ENCODE measurements at regions not wholly inside any gene's neighbourhood (a gene's known extent, or its start where the extent isn't known, plus 50 kb on each side); places are given as distances from the start of the nearest gene placed in this dataset.

DNA sequence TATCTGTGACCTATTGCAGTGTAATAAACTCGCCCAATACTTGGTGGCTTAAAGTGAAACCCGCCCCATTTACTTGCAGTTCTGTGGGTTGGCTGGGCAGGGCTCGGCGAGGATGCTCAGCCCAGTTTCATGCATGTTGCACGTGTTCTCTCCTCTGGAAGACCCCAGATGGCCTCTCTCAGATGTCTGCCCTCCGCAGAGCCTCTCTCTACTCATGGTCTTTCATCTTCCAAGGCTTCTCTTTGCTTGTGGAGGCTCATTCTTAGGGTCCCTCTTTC lies 251.4 kb downstream of the SOD2 start:
- H3K27ac ChIP-seq = no peak overlapping the region
- TF ChIP-seq, protein P1, sequence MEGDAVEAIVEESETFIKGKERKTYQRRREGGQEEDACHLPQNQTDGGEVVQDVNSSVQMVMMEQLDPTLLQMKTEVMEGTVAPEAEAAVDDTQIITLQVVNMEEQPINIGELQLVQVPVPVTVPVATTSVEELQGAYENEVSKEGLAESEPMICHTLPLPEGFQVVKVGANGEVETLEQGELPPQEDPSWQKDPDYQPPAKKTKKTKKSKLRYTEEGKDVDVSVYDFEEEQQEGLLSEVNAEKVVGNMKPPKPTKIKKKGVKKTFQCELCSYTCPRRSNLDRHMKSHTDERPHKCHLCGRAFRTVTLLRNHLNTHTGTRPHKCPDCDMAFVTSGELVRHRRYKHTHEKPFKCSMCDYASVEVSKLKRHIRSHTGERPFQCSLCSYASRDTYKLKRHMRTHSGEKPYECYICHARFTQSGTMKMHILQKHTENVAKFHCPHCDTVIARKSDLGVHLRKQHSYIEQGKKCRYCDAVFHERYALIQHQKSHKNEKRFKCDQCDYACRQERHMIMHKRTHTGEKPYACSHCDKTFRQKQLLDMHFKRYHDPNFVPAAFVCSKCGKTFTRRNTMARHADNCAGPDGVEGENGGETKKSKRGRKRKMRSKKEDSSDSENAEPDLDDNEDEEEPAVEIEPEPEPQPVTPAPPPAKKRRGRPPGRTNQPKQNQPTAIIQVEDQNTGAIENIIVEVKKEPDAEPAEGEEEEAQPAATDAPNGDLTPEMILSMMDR (conservative IDR thresholded peaks at IDR 0.05) = no peak

DNA sequence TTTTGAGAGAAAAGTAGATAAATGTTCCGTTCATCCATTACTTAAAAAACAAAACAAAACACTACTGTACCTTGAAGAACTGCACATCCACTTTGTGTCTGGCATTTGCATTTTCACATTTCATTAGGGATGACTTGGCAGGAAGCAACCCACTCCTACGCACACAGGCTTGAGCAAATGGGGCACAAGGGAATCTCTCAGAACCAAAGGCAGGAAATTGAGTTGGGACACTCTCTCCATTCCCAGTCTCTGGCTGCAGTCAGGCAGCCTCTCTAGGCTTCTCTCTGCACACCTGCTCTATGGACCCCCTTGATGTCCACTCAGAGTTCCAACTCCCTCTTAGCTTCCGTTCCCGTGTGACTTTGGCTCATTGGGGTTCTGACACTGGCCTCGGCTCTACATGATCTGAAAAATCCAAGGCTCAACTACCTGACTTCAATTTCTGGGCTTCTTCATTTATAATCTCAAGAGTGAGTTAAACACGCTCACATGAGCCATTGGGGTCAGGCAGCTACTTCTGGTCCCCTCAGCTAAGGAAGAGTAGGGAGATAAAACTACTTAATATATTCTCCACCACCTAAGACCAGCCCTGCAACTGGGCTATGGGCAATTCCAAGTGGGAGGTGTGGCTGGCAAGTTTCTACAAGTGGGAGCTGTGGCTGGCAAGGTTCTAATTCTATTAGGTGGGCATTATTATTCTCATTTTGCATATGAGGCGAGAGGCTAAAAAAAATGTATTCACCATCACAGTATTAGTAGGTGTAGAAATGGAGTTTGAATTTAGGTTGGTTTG lies 251.9 kb downstream of the SOD2 start:
- H3K27ac ChIP-seq = no peak overlapping the region
- TF ChIP-seq, protein P1 (conservative IDR thresholded peaks at IDR 0.05) = no peak

DNA sequence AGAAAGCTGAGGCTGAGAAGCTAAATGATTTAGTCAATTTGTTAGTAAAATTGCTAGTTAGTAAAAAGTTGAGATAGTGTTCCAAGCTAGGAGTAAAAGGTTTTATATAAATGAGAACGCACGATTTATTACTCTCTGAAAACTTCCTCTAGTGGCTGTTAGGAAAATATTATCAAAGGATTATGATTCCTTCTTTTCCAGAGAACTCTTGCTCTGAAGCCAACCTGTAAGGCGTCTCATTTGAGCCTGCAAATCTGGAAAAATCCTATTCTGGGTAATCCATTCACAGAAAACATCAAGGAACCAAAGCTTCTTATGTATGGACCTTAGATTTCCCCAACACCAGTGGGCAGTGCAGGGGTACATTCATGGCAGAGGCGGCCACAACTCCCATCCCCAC lies 252.7 kb downstream of the SOD2 start:
- TF ChIP-seq, protein P1 (conservative IDR thresholded peaks at IDR 0.05) = no peak
- H3K27ac ChIP-seq = no peak overlapping the region

DNA sequence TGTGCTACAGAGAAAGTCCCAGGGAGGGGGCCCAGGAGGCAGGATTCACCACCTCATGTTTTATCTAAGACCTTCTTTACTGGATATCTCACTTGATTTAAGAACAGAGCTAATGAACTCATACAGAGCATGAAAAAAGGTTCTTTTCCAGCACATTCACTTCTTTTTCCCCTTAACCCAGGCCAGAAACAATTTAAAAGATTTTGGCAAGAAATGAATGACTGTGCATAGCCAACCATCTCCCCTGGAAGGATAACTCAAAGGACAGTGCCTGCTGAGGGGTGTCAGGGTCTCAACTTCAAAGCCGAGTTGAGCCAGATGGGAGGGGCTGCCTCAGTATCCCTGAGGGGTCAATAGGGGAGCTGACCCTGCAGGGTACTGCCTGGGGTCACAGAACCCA lies 253.4 kb downstream of the SOD2 start:
- no peak overlapping the region for H3K27ac ChIP-seq

DNA sequence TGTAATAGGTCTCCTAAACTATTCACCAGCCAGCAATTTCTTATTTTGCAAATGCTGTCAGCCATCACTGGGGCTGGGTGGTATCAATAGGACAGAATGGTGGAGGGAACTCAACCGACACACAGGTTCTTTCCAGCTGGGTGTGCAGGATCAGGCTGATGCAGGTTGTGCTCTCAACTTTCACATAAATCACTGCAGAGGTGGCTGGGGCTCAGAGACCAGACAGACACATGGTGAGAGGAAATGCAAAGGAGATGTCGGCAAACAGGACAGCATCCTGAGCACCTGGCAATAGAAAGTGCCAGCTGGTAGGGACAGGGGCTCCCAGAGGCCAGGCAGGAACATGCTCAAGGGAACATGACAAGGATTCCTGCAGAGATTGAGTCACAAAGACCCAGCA lies 254.9 kb downstream of the SOD2 start:
- TF ChIP-seq, protein P1 (conservative IDR thresholded peaks at IDR 0.05) = no peak
- no peak overlapping the region for H3K27ac ChIP-seq

More for the DNA sequence above, 253.4 kb downstream of the SOD2 start:
- TF ChIP-seq, protein P1 (conservative IDR thresholded peaks at IDR 0.05) = no peak

DNA sequence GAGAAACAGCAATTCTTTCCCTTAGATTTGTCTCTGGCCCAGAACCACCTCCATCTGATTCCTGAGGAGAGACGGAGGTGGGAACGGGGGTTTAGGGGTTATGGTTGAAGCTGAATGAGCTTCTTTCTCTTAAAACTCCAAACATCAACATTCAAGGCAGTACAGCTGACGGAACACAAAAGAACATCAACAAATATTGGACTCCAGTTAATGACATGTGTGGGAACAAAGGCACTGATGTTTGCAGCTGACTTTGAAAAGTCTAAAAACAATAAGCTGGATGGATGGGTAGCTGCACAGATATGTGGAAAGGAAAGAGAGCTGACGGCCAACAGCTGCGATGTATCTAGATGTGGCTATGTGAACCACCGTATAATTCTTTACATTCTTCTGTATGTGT lies 256.5 kb downstream of the SOD2 start:
- H3K27ac ChIP-seq = no peak overlapping the region
- TF ChIP-seq, protein P1 (conservative IDR thresholded peaks at IDR 0.05) = no peak

DNA sequence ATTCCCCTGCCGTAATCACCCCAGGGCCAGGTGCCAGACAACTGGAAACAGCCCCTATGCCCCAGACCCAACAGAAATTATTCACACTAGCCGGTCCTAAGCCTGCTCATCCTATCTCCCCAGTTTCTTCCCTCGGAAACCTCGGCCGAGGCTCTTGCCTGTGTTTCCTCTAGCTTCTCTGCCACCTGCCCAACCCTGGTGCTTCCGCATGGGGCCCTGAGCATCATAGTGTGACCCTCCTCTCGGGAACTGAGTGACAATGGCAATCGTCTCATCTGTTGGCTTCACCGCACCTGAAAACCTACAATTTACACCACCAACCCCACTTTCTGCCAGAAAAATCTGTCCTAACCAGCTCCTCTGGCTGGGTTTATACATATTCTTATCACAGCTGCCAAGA lies 257.3 kb downstream of the SOD2 start:
- TF ChIP-seq, protein P1 (conservative IDR thresholded peaks at IDR 0.05) = no peak
- H3K27ac ChIP-seq = no peak overlapping the region
